ENCODE measurements at regions not wholly inside any gene's neighbourhood (a gene's known extent, or its start where the extent isn't known, plus 50 kb on each side); places are given as distances from the start of the nearest gene placed in this dataset.

- H3K9me3 Mint-ChIP-seq, result peaks cover 9 to 13% of the 10 kb centered on the region in 2 donors
- WGBS (ENCODE audit: insufficient coverage), result 94% methylated on average over 2 of the region's 2 CpGs
- intact Hi-C loops (cut with micrococcal nuclease), result no loop called here
Measured at GRCh38 chr2:13877571-13877970, 754.9 kb upstream of the LRATD1 start.

DNA sequence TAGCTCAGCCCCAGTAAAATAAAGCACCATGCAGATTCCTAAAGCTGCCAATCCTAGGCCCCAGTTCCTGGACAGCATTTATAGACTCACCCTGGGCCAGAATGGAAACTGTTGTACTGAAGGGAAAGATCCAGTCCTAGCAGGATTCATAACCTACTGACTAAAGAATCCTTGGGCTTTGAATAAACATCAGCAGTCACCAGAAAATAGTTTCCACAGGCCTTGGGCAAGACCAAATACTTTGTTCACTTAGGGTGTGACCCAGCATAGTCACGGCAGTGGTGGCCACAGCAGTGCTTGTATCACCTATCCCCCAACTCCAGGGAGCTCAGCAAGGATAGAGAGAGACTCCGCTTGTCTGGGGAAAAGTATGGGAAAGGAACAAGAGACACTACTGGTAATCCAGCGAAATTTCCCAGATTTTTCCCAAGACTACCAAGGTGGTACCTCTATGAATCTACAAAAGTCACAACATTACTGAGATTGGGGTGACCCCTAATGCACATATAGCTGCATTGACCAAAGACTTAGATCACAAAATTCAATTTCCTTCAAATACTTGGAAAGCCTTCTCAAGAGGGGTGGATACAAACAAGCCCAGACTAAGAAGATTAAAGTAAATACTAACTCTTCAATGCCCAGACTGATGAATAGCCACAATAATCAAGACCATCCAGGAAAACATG, 748.1 kb upstream of the LRATD1 start:
- Mint-ChIP-seq H3K27me3 (ENCODE audit: low read depth in 2 of 2) (no peaks in the 10 kb centered on the region), H3K36me3 (no peaks in the 10 kb centered on the region), H3K4me3 (no peak overlapping the region), H3K9me3 (peaks cover 8 to 9% of the 10 kb centered on the region in 2 donors), H3K4me1 (no peaks in the 10 kb centered on the region), H3K27ac (no peak overlapping the region)
- DNase-seq, result no peak
- no peak for TF ChIP-seq CTCF (IDR thresholded peaks at IDR 0.05)
- H3K4me3 ChIP-seq (ENCODE audit: low read length), result no peak overlapping the region
- intact Hi-C loops (cut with micrococcal nuclease), result no loop called here
- 92% methylated on average over 2 of the region's 3 CpGs for WGBS (ENCODE audit: insufficient coverage)
- no peak for ATAC-seq
- no peak overlapping the region for H3K27ac ChIP-seq (ENCODE audit: low read length)
- no peaks in the 10 kb centered on the region for H3K36me3 ChIP-seq (ENCODE audit: control insufficient read depth, insufficient read depth, low read length)
- no peaks in the 10 kb centered on the region for H3K27me3 ChIP-seq (ENCODE audit: control insufficient read depth, insufficient read depth, low read length)
- H3K9me3 ChIP-seq (ENCODE audit: control insufficient read depth, insufficient read depth, low read length), result peaks cover 11% of the 10 kb centered on the region
- no peaks in the 10 kb centered on the region for H3K4me1 ChIP-seq (ENCODE audit: control insufficient read depth, insufficient read depth, low read length)

More at GRCh38 chr2:13877571-13877970, 754.9 kb upstream of the LRATD1 start:
- no peak for DNase-seq
- Mint-ChIP-seq H3K27ac (no peak overlapping the region), H3K4me1 (no peaks in the 10 kb centered on the region), H3K36me3 (no peaks in the 10 kb centered on the region), H3K4me3 (no peak overlapping the region), H3K27me3 (ENCODE audit: low read depth in 2 of 2) (no peaks in the 10 kb centered on the region)
- no peaks in the 10 kb centered on the region for H3K4me1 ChIP-seq (ENCODE audit: control insufficient read depth, insufficient read depth, low read length)
- no peak for TF ChIP-seq CTCF (IDR thresholded peaks at IDR 0.05)
- ATAC-seq, result no peak
- no peak overlapping the region for H3K4me3 ChIP-seq (ENCODE audit: low read length)
- H3K9me3 ChIP-seq (ENCODE audit: control insufficient read depth, insufficient read depth, low read length), result peaks cover 6% of the 10 kb centered on the region
- H3K27ac ChIP-seq (ENCODE audit: low read length), result no peak overlapping the region
- no peaks in the 10 kb centered on the region for H3K36me3 ChIP-seq (ENCODE audit: control insufficient read depth, insufficient read depth, low read length)
- no peaks in the 10 kb centered on the region for H3K27me3 ChIP-seq (ENCODE audit: control insufficient read depth, insufficient read depth, low read length)

GRCh38 chr2:13901526-13901925, 731.0 kb upstream of the LRATD1 start:
- Mint-ChIP-seq H3K36me3 (no peaks in the 10 kb centered on the region), H3K4me3 (no peak overlapping the region), H3K27ac (no peak overlapping the region), H3K27me3 (ENCODE audit: low read depth in 2 of 2) (no peaks in the 10 kb centered on the region), H3K4me1 (no peaks in the 10 kb centered on the region), H3K9me3 (peaks cover 18 to 20% of the 10 kb centered on the region in 2 donors)
- no peaks in the 10 kb centered on the region for H3K4me1 ChIP-seq (ENCODE audit: control insufficient read depth, insufficient read depth, low read length)
- no peak for TF ChIP-seq CTCF (IDR thresholded peaks at IDR 0.05)
- no peak overlapping the region for H3K4me3 ChIP-seq (ENCODE audit: low read length)
- DNase-seq (no peak), ATAC-seq (no peak)
- H3K27me3 ChIP-seq (ENCODE audit: control insufficient read depth, insufficient read depth, low read length), result no peaks in the 10 kb centered on the region
- no peak overlapping the region for H3K27ac ChIP-seq (ENCODE audit: low read length)
- H3K9me3 ChIP-seq (ENCODE audit: control insufficient read depth, insufficient read depth, low read length), result peaks cover 7% of the 10 kb centered on the region
- whole genome bisulfite sequencing (ENCODE audit: insufficient coverage), result no CpG with 5 or more reads among the region's 1 CpG
- H3K36me3 ChIP-seq (ENCODE audit: control insufficient read depth, insufficient read depth, low read length), result no peaks in the 10 kb centered on the region
- intact Hi-C loops (cut with micrococcal nuclease), result no loop called here

DNA sequence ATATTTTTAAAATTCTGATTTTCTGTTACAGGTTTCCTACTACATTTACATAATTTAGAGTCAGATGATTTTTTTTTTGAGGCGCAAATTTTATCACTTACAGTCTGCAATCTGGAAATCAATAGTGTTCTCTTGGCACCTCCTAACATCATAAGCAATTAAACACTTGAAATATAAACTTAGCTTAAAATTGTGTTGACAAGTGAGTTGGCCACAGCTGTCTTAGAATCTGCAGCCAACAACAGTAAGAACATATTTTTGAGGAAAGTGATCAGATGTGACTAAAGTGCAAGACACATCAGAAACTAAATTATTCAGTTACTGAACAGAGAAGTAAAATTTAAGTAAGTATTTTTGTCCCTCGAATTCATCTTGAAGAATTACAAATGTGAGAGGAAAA, 726.7 kb upstream of the LRATD1 start:
- no peaks in the 10 kb centered on the region for H3K27me3 Mint-ChIP-seq (ENCODE audit: low read depth in 2 of 2)
- intact Hi-C loops (cut with micrococcal nuclease), result no loop called here

More for the DNA sequence above, 726.7 kb upstream of the LRATD1 start:
- H3K27me3 ChIP-seq (ENCODE audit: control insufficient read depth, insufficient read depth, low read length), result no peaks in the 10 kb centered on the region
- no peak for TF ChIP-seq CTCF (IDR thresholded peaks at IDR 0.05)
- DNase-seq, result no peak
- H3K36me3 Mint-ChIP-seq, result no peaks in the 10 kb centered on the region
- no peak for ATAC-seq
- WGBS (ENCODE audit: insufficient coverage), result no CpG with 5 or more reads among the region's 2 CpGs
- no peaks in the 10 kb centered on the region for H3K9me3 ChIP-seq (ENCODE audit: control insufficient read depth, insufficient read depth, low read length)
- H3K27ac ChIP-seq (ENCODE audit: low read length), result no peak overlapping the region
- no peaks in the 10 kb centered on the region for H3K4me1 Mint-ChIP-seq
- no peak overlapping the region for H3K4me3 ChIP-seq (ENCODE audit: low read length)
- peaks cover 12 to 14% of the 10 kb centered on the region in 2 donors for H3K9me3 Mint-ChIP-seq
- no peak overlapping the region for H3K4me3 Mint-ChIP-seq
- no peaks in the 10 kb centered on the region for H3K4me1 ChIP-seq (ENCODE audit: control insufficient read depth, insufficient read depth, low read length)
- no peak overlapping the region for H3K27ac Mint-ChIP-seq
- no peaks in the 10 kb centered on the region for H3K36me3 ChIP-seq (ENCODE audit: control insufficient read depth, insufficient read depth, low read length)

Data from natural killer cell (primary cell).